Endometrial microvascular endothelial cells (primary cell): ENCODE measurements at regions not wholly inside any gene's neighbourhood (a gene's known extent, or its start where the extent isn't known, plus 50 kb on each side); places are given as distances from the start of the nearest gene placed in this dataset.

Experiments used
- in situ Hi-C: cut with HindIII; loops from 2 replicates; pipeline ENCODE4 v1.10.0; 2017; ENCODE audit warnings: low sequenced_read_pairs, low pct_unique_long_range_greater_than_20kb; ENCODE audit errors: inconsistent ontology term

- in situ Hi-C loops: loop anchor here (10.0 to 25.0 kb wide), 2 partner anchors 301 to 774 kb away; no protein-coding TSS in a partner anchor
These were observed 498.2 kb upstream of the TCF4 start for GRCh38 chr18:56086176-56086575.

GRCh38 chr18:56085551-56085950, 497.6 kb upstream of the TCF4 start:
- in situ Hi-C loops: loop anchor here (10.0 to 25.0 kb wide), 2 partner anchors 301 to 773 kb away; no protein-coding TSS in a partner anchor

- in situ Hi-C loops: loop anchor here (10.0 to 25.0 kb wide), 2 partner anchors 299 to 771 kb away; no protein-coding TSS in a partner anchor
These were observed 495.7 kb upstream of the TCF4 start for GRCh38 chr18:56083523-56084287.

- in situ Hi-C loops: loop anchor here (10.0 to 25.0 kb wide), 2 partner anchors 298 to 771 kb away; no protein-coding TSS in a partner anchor
These were observed 495.1 kb upstream of the TCF4 start for GRCh38 chr18:56083097-56083521.

- in situ Hi-C loops: loop anchor here (25.0 kb wide), 1 partner anchor 764 kb away; no protein-coding TSS in a partner anchor
These were observed 488.7 kb upstream of the TCF4 start for GRCh38 chr18:56076723-56077122.

- in situ Hi-C loops: no loop called here
These were observed 480.7 kb upstream of the TCF4 start for GRCh38 chr18:56068701-56069100.

GRCh38 chr18:56067969-56068671, 480.1 kb upstream of the TCF4 start:
- in situ Hi-C loops: no loop called here

GRCh38 chr18:56067214-56067894, 479.4 kb upstream of the TCF4 start:
- in situ Hi-C loops: no loop called here

GRCh38 chr18:56066524-56067213, 478.7 kb upstream of the TCF4 start:
- in situ Hi-C loops: no loop called here

GRCh38 chr18:56065086-56065485, 477.1 kb upstream of the TCF4 start:
- in situ Hi-C loops: no loop called here

- in situ Hi-C loops: no loop called here
These were observed 474.9 kb upstream of the TCF4 start for GRCh38 chr18:56062931-56063330.

GRCh38 chr18:56060967-56061541, 473.1 kb upstream of the TCF4 start:
- in situ Hi-C loops: no loop called here

GRCh38 chr18:56052202-56052601, 464.2 kb upstream of the TCF4 start:
- in situ Hi-C loops: no loop called here

- in situ Hi-C loops: no loop called here
These were observed 456.2 kb upstream of the TCF4 start for GRCh38 chr18:56044239-56044638.

GRCh38 chr18:56043641-56044061, 455.7 kb upstream of the TCF4 start:
- in situ Hi-C loops: no loop called here

- in situ Hi-C loops: no loop called here
These were observed 455.0 kb upstream of the TCF4 start for GRCh38 chr18:56042915-56043536.

GRCh38 chr18:56038171-56039030, 450.4 kb upstream of the TCF4 start:
- in situ Hi-C loops: no loop called here
